HEK293T (cell line): ENCODE measurements at regions not wholly inside any gene's neighbourhood (a gene's known extent, or its start where the extent isn't known, plus 50 kb on each side); places are given as distances from the start of the nearest gene placed in this dataset.

Source experiments
- BHLHE40 ChIP-seq: fragments of 450-650 bp; IDR thresholded peaks from 2 replicates; pipeline ENCODE4 v1.6.1; 2016; ENCODE audit warnings: mild to moderate bottlenecking, moderate library complexity, borderline replicate concordance
- TARDBP ChIP-seq: fragments of 450-650 bp; IDR thresholded peaks from 2 replicates; pipeline ENCODE4 v1.6.1; 2016
- ZNF384 ChIP-seq: fragments of 450-650 bp; IDR thresholded peaks from 2 replicates; pipeline ENCODE4 v1.6.1; 2016

GRCh38 chrX:39654183-39654925, 443.4 kb downstream of the BCOR start:
- no peak for TF ChIP-seq BHLHE40
- no peak for TF ChIP-seq ZNF384
- no peak for TF ChIP-seq TARDBP
